Activated T-cell treated with anti-CD3 and anti-CD28 coated beads, Interleukin-2, amount 50 U/mL, for 4 hours (primary cell): ENCODE measurements at regions not wholly inside any gene's neighbourhood (a gene's known extent, or its start where the extent isn't known, plus 50 kb on each side); places are given as distances from the start of the nearest gene placed in this dataset.

ENCODE experiments used
- ATAC-seq, 2 donors: fragments of 200-7000 bp; cut with Tn5 transposase; one replicate each; pipeline ENCODE4 v1.10.0; 2021
- DNase-seq: peaks from one replicate; pipeline ENCODE4 v3.0.0-alpha.2; 2020
- H3K27me3 Mint-ChIP-seq: one replicate; pipeline ENCODE4 v1.8.0; 2021; ENCODE audit warnings: low read depth, mixed read lengths
- H3K36me3 Mint-ChIP-seq: one replicate; pipeline ENCODE4 v1.8.0; 2022; ENCODE audit warnings: mixed read lengths; ENCODE audit not compliant: insufficient read depth
- H3K4me1 Mint-ChIP-seq: one replicate; pipeline ENCODE4 v1.8.0; 2021; ENCODE audit warnings: low read depth, mixed read lengths
- H3K4me3 Mint-ChIP-seq: one replicate; pipeline ENCODE4 v1.8.0; 2021; ENCODE audit warnings: mild to moderate bottlenecking, moderate library complexity, mixed read lengths
- H3K9me3 Mint-ChIP-seq: one replicate; pipeline ENCODE4 v1.8.0; 2021; ENCODE audit warnings: mixed read lengths

DNA sequence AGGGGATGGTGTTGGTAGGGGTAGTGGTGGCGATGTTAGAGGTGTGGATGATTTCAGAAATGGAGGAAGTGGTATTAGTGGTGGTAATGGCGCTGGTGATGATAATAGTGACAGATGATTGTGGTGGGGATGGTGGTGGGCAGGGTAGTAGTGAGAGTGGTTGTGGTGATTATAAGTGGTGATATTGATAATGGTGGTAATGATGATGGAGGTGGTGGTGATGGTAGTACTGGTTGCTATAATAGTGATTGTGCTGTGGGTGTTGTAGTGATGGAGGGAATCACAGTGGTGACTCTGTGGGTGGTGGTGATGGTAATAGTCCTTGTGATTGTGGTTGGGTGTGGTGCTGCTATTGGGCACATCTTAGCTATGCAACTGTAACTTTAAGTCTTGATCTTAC lies 61.6 kb upstream of the TBX20 start:
- H3K27me3 Mint-ChIP-seq: peaks cover 10% of the 10 kb centered on the region
- no peaks in the 10 kb centered on the region for H3K9me3 Mint-ChIP-seq
- ATAC-seq: no peak
- no peak overlapping the region for H3K4me3 Mint-ChIP-seq
- H3K4me1 Mint-ChIP-seq: no peaks in the 10 kb centered on the region
- no peaks in the 10 kb centered on the region for H3K36me3 Mint-ChIP-seq
- DNase-seq: no peak

DNA sequence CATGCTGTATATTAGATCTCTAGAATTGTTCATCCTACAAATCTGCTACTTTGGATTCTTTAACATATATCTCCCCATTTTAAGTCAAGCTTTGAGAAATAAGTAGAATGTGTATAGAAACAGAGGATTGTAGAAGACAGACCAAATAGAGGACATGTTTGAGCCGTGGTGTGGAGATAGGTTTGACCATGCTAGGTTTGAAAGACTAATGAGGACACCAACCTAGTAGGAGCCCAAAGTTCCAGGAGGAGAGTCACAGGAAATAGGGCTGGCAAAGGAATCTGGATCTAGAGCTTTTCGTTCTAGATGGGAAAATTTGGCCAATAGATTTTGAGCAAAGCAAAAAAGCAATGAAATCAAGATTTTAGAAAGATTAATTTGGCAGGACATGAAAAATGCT lies 60.5 kb upstream of the TBX20 start:
- Mint-ChIP-seq H3K4me1 (no peaks in the 10 kb centered on the region), H3K27me3 (peaks cover 5% of the 10 kb centered on the region), H3K9me3 (no peaks in the 10 kb centered on the region), H3K36me3 (no peaks in the 10 kb centered on the region), H3K4me3 (no peak overlapping the region)
- ATAC-seq: no peak
- DNase-seq: no peak

DNA sequence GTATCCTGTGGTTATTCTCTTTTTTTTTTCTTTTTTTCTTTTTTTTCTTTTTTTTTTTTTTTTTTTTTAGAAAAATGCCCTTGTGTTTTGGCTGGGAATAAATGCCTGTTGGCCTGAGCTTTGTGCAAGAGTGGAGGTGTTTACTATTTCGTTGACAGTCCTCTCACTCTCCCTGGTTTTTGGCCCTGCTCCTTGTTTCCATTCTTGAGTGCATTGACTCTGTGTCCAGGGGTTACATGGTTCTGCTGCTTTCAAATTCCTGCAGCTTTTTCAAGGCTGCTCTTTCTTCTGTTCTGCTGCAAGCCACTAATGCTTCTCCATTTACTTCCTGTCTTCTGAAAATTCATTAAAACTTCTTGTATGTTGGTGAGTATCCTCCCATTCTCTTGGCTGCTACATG lies 59.7 kb upstream of the TBX20 start:
- Mint-ChIP-seq H3K27me3 (peaks cover 5% of the 10 kb centered on the region), H3K36me3 (no peaks in the 10 kb centered on the region), H3K4me1 (no peaks in the 10 kb centered on the region), H3K4me3 (no peak overlapping the region), H3K9me3 (no peaks in the 10 kb centered on the region)
- no peak for DNase-seq
- no peak for ATAC-seq
